ENCODE measurements at regions not wholly inside any gene's neighbourhood (a gene's known extent, or its start where the extent isn't known, plus 50 kb on each side); places are given as distances from the start of the nearest gene placed in this dataset.
"Not testable (repeated sequence)": the region's sequence is repeated elsewhere in the genome, so short reads cannot be mapped to it uniquely, and the experiment has no call there.

GRCh38 chr5:130624805-130625204, 540.3 kb downstream of the HINT1 start:
- TF ChIP-seq POLR2A (IDR thresholded peaks at IDR 0.05; ENCODE audit: extremely low read depth, insufficient read length): no peak
- DNase-seq (ENCODE audit: low read depth): no peak
- H3K4me3 ChIP-seq (ENCODE audit: low read depth, low read length): no peak overlapping the region

- TF ChIP-seq MYC (IDR thresholded peaks at IDR 0.05; ENCODE audit: low read depth, low read length) (no peak), POLR2A (IDR thresholded peaks at IDR 0.05; ENCODE audit: extremely low read depth, insufficient read length) (no peak), MAX (IDR thresholded peaks at IDR 0.05; ENCODE audit: low read depth, low read length) (no peak), CTCF (IDR thresholded peaks at IDR 0.05; ENCODE audit: low read depth, low read length) (no peak)
- DNase-seq (ENCODE audit: low read depth): peak; percentile 34
- H3K4me3 ChIP-seq (ENCODE audit: low read depth, low read length): no peak overlapping the region
These were observed 548.9 kb downstream of the HINT1 start for GRCh38 chr5:130616161-130616560.

- TF ChIP-seq MAX (IDR thresholded peaks at IDR 0.05; ENCODE audit: low read depth, low read length) (no peak), MYC (IDR thresholded peaks at IDR 0.05; ENCODE audit: low read depth, low read length) (no peak), POLR2A (IDR thresholded peaks at IDR 0.05; ENCODE audit: extremely low read depth, insufficient read length) (no peak), CTCF (IDR thresholded peaks at IDR 0.05; ENCODE audit: low read depth, low read length) (no peak)
- H3K4me3 ChIP-seq (ENCODE audit: low read depth, low read length): no peak overlapping the region
- peak; percentile 8 for DNase-seq (ENCODE audit: low read depth)
These were observed 559.8 kb downstream of the HINT1 start for GRCh38 chr5:130605234-130605633.

- not testable (repeated sequence) for DNase-seq (ENCODE audit: low read depth); H3K4me3 ChIP-seq (ENCODE audit: low read depth, low read length)
These were observed 568.4 kb downstream of the HINT1 start for GRCh38 chr5:130596647-130597046.

GRCh38 chr5:130580264-130580663, 584.8 kb downstream of the HINT1 start:
- TF ChIP-seq MYC (IDR thresholded peaks at IDR 0.05; ENCODE audit: low read depth, low read length) (no peak), CTCF (IDR thresholded peaks at IDR 0.05; ENCODE audit: low read depth, low read length) (no peak), POLR2A (IDR thresholded peaks at IDR 0.05; ENCODE audit: extremely low read depth, insufficient read length) (no peak), MAX (IDR thresholded peaks at IDR 0.05; ENCODE audit: low read depth, low read length) (no peak)
- DNase-seq (ENCODE audit: low read depth): no peak
- no peak overlapping the region for H3K4me3 ChIP-seq (ENCODE audit: low read depth, low read length)

- no peak for DNase-seq (ENCODE audit: low read depth)
These were observed 586.7 kb downstream of the HINT1 start for GRCh38 chr5:130578354-130578753.

More at GRCh38 chr5:130578354-130578753, 586.7 kb downstream of the HINT1 start:
- no peak overlapping the region for H3K4me3 ChIP-seq (ENCODE audit: low read depth, low read length)
- no peak for TF ChIP-seq MYC (IDR thresholded peaks at IDR 0.05; ENCODE audit: low read depth, low read length)
- TF ChIP-seq POLR2A (IDR thresholded peaks at IDR 0.05; ENCODE audit: extremely low read depth, insufficient read length): no peak
- no peak for TF ChIP-seq MAX (IDR thresholded peaks at IDR 0.05; ENCODE audit: low read depth, low read length)
- no peak for TF ChIP-seq CTCF (IDR thresholded peaks at IDR 0.05; ENCODE audit: low read depth, low read length)
